HUES48 (cell line): ENCODE measurements at regions not wholly inside any gene's neighbourhood (a gene's known extent, or its start where the extent isn't known, plus 50 kb on each side); places are given as distances from the start of the nearest gene placed in this dataset.

ENCODE experiments used
- H3K27ac ChIP-seq: one replicate; pipeline ENCODE4 v1.7.0; 2013; ENCODE audit warnings: low read depth, low read length, inconsistent platforms
- H3K27me3 ChIP-seq: 2 replicates; pipeline ENCODE4 v1.6.1; 2013; ENCODE audit warnings: mild to moderate bottlenecking, low read length; ENCODE audit not compliant: control insufficient read depth, insufficient read depth
- H3K36me3 ChIP-seq: 2 replicates; pipeline ENCODE4 v1.6.1; 2013; ENCODE audit warnings: low read length; ENCODE audit not compliant: control insufficient read depth, insufficient read depth
- H3K4me1 ChIP-seq: 2 replicates; pipeline ENCODE4 v1.6.1; 2013; ENCODE audit warnings: mild to moderate bottlenecking, low read length; ENCODE audit not compliant: control insufficient read depth, insufficient read depth
- H3K4me3 ChIP-seq: 2 replicates; pipeline ENCODE4 v1.5.1; 2013; ENCODE audit warnings: mild to moderate bottlenecking, low read depth, low read length
- H3K9ac ChIP-seq: 2 replicates; pipeline ENCODE4 v1.6.1; 2013; ENCODE audit warnings: mild to moderate bottlenecking, low read depth, low read length, moderate library complexity
- H3K9me3 ChIP-seq: 2 replicates; pipeline ENCODE4 v1.6.1; 2013; ENCODE audit warnings: low read length; ENCODE audit not compliant: control insufficient read depth, insufficient read depth

DNA sequence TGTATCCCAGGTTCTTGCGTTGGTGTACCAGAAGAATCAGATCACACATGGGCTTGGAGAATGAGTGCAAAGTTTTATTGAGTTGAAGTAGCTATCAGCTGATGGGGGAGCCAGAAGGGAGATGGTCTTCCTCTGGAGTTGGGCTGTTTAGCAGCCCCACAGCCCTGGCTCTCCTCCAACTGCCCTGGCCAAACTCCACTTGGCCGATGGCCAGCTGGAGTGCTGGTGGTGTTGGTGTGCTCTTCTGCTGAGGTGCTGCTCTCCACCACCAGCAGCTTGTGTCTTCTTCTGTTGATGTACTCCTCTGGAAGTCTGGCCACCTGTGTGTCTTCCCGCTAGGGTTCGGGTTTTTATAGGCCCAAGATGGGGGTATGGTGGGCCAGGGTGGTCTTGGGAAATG lies 172.8 kb downstream of the TINAG start:
- Histone ChIP-seq H3K9ac (no peak overlapping the region), H3K4me3 (no peak overlapping the region), H3K27me3 (no peaks in the 10 kb centered on the region)

DNA sequence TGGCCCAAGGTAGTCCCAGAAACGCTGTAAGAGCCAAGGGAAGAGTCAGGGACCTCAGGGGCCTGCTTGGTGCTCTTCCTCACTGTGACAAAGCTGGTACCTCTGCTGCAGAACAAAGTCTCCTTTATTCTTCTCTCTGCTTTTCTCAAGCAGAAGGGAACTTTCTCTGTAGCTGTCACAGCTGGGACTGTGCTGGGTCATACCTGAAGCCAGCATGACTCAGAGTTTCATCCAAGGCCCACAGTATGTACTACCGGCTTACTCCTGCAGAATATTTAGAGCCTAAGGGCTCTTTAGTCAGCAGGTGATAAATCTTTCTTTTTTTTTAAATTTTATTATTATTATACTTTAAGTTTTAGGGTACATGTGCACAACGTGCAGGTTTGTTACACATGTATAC lies 183.2 kb downstream of the TINAG start:
- Histone ChIP-seq H3K9ac (no peak overlapping the region), H3K27me3 (no peaks in the 10 kb centered on the region), H3K4me1 (peaks cover 5% of the 10 kb centered on the region; the same call in 1 of the 2 replicates), H3K36me3 (no peaks in the 10 kb centered on the region), H3K4me3 (no peak overlapping the region), H3K9me3 (no peaks in the 10 kb centered on the region), H3K27ac (no peak overlapping the region)

More for the DNA sequence above, 172.8 kb downstream of the TINAG start:
- no peak overlapping the region for H3K27ac ChIP-seq
- H3K9me3 ChIP-seq = no peaks in the 10 kb centered on the region
- no peaks in the 10 kb centered on the region for H3K4me1 ChIP-seq
- no peaks in the 10 kb centered on the region for H3K36me3 ChIP-seq

DNA sequence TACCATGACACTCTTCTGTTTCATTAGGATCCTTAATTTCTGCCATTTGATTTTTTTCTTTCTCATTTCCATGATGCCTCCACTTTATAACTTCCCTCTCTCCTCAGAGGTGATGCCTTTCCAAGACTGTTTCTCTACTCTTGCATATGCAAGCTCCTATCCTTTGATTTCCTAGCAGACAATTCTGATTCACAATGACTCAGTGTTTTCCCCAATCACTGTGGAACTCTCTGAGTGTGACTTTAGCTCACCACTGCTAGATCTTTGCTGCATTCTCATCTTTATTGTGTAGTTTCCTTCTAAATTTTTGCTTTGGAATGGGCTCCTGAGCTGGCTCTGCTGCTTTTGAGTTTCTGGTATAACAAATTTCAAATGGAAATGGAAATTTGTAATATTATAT lies 184.9 kb downstream of the TINAG start:
- Histone ChIP-seq H3K9ac (no peak overlapping the region), H3K36me3 (no peaks in the 10 kb centered on the region), H3K27ac (no peak overlapping the region), H3K4me3 (no peak overlapping the region), H3K27me3 (no peaks in the 10 kb centered on the region), H3K9me3 (no peaks in the 10 kb centered on the region), H3K4me1 (peaks cover 5% of the 10 kb centered on the region; the same call in 1 of the 2 replicates)

DNA sequence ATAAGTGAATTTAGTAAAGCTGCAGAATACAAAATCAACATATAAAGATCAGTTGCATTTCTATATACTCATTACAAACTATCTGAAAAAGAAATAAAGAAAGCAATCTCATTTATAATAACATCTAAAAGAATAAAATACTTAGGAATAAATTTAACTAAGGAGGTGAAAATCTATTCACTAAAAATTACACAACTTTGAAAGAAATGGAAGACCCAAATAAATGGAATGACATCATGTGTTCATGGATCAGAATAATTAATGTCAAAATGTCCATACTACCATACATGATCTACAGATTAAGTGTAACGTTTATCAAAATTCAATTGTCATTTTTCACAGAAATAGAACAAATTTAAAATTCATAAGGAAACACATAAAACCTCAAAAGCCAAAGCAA lies 194.9 kb downstream of the TINAG start:
- Histone ChIP-seq H3K9me3 (peaks cover 8% of the 10 kb centered on the region), H3K36me3 (no peaks in the 10 kb centered on the region), H3K9ac (no peak overlapping the region), H3K27me3 (no peaks in the 10 kb centered on the region), H3K4me3 (no peak overlapping the region), H3K27ac (no peak overlapping the region), H3K4me1 (no peaks in the 10 kb centered on the region)

DNA sequence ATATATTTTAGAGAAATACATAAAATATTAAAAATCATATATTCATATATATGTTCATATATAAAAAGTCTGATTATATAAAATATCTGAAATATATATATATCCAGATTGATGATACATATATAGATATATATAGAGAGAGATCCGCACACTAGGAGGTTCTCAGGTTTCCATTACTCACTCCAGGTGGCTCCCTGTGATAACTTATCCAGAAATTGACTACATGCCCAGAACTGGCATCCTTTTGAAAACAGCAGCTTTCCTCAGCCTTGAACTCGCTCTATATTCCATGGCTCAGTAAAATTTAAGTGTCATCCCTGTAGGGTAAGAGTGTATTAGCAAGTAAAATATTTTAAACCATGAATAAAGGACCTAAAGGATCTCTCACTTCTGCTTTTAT lies 206.8 kb downstream of the TINAG start:
- no peaks in the 10 kb centered on the region for H3K36me3 ChIP-seq
- H3K9me3 ChIP-seq = no peaks in the 10 kb centered on the region
- no peaks in the 10 kb centered on the region for H3K27me3 ChIP-seq
- H3K4me3 ChIP-seq = no peak overlapping the region
- no peak overlapping the region for H3K9ac ChIP-seq
- H3K4me1 ChIP-seq = no peaks in the 10 kb centered on the region
- H3K27ac ChIP-seq = no peak overlapping the region

DNA sequence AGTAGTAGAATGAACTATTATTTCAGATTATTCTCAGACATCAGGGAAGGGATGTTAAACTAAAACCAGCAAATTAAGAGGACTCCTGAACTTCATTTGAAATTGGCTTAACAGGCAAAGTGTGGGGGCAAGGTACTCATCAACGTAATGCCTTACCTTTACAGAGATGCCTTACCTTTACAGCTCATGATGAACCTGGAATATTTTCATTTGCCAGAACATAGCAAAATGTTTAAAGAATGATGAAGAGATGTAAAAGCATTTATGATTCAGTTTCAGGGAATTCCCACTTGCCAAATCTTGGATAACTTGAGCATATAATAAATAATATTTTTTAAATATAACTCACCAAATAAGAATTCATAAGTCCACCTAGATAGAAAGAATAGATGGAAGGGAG lies 207.5 kb downstream of the TINAG start:
- Histone ChIP-seq H3K4me1 (no peaks in the 10 kb centered on the region), H3K9me3 (no peaks in the 10 kb centered on the region), H3K27me3 (no peaks in the 10 kb centered on the region), H3K4me3 (no peak overlapping the region), H3K36me3 (no peaks in the 10 kb centered on the region), H3K27ac (no peak overlapping the region), H3K9ac (no peak overlapping the region)

DNA sequence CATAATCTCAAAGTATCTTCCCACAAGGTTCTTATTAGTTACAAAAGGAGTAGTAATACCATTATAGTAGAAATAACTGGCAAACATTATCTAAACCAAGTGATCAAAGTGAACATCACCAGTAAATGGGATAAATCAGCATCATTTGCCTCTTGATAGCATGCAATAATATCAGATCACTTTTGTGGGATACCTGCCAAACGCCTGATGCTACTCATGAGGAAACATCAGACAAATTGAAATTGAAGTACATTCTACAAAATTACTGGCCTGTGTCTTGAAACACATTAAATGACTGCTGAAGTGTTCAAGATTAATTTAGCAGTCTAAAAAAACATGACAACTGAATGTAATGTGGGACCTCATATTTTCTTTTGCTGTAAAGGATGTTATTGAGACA lies 208.1 kb downstream of the TINAG start:
- H3K27me3 ChIP-seq = no peaks in the 10 kb centered on the region
- no peak overlapping the region for H3K4me3 ChIP-seq
- no peaks in the 10 kb centered on the region for H3K36me3 ChIP-seq
- no peak overlapping the region for H3K9ac ChIP-seq
- no peak overlapping the region for H3K27ac ChIP-seq
- H3K9me3 ChIP-seq = no peaks in the 10 kb centered on the region
- no peaks in the 10 kb centered on the region for H3K4me1 ChIP-seq

DNA sequence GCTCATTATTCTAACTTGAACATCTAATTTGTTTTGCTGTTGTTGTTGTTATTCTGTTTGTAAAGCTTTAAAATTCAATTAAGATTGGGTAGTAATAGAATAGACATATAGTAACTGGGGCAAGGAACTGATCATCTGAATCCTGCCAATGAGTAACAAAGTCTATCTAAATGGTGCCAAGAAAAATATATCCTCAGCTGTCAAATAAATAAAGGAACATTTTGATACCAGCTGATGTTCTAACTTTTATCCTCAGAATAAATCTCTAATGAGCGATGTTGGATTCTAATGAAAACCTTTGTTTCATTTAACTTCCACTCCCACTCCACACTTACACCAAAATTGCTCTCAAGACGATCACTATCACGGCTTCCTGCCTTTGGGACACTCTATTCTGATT lies 210.9 kb downstream of the TINAG start:
- no peaks in the 10 kb centered on the region for H3K36me3 ChIP-seq
- H3K9me3 ChIP-seq = no peaks in the 10 kb centered on the region
- H3K27ac ChIP-seq = no peak overlapping the region
- H3K4me1 ChIP-seq = no peaks in the 10 kb centered on the region
- H3K27me3 ChIP-seq = no peaks in the 10 kb centered on the region
- no peak overlapping the region for H3K9ac ChIP-seq
- no peak overlapping the region for H3K4me3 ChIP-seq

DNA sequence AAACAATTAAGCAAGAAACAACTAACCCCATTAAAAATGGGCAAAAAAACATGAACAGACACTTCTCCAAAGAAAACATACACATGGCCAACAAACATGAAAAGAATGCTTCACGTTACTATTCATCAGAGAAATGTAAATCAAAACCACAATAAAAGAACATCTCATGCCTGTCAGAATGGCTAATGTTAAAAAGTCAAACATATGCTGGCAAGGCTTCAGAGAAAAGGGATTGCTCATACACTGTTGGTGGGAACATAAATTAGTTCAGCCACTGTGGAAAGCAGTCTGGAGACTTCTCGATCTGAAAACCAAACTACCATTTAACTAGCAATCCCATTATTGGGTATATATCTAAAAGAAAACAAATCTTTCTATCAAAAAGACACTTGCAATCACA lies 217.5 kb downstream of the TINAG start:
- no peaks in the 10 kb centered on the region; the same call in 1 of the 2 replicates for H3K9me3 ChIP-seq
- H3K9ac ChIP-seq = no peak overlapping the region
- H3K27ac ChIP-seq = no peak overlapping the region
- no peaks in the 10 kb centered on the region for H3K27me3 ChIP-seq
- no peaks in the 10 kb centered on the region for H3K36me3 ChIP-seq
- H3K4me3 ChIP-seq = no peak overlapping the region
- H3K4me1 ChIP-seq = no peaks in the 10 kb centered on the region

DNA sequence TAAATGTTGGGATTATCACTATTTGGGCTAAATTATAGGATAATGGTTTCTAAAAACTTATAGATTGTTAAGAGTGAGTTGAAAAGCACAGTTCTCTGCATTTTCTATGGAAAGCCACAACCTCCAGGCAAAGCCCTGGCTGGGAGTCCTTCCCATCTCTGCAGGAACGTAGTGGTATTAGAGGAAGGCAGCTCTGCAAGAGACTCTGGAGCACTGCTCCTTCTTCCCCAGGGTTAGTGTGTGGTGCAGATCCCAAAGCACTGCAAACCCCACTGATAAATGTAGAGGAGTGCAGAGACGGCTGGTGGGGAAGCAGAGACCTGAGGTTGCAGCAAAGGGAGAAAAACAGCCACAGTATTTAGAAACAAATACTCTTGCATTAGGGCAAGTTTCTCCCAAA lies 225.3 kb downstream of the TINAG start:
- no peak overlapping the region for H3K9ac ChIP-seq
- H3K27me3 ChIP-seq = no peaks in the 10 kb centered on the region
- no peaks in the 10 kb centered on the region for H3K4me1 ChIP-seq
- H3K27ac ChIP-seq = no peak overlapping the region
- H3K4me3 ChIP-seq = no peak overlapping the region
- H3K36me3 ChIP-seq = no peaks in the 10 kb centered on the region
- H3K9me3 ChIP-seq = no peaks in the 10 kb centered on the region

DNA sequence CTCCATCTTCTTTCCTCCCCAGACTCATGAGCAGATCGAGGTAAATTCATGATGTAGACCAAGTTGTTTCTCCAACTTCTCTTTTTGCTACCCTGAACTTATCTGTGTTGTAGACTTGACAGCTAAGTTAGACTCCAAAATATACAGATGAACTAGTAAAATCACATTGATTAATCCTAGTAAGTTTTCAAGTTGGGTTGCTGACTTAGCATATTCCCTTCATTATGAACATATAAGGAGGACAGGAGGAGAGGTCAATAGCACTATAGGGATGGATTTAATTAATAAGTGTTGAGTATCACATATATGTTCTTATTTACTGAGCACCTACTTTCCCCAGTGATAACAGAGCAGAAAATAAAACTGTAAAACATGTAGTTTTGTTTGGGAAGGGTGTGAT lies 227.3 kb downstream of the TINAG start:
- Histone ChIP-seq H3K9me3 (no peaks in the 10 kb centered on the region), H3K4me1 (no peaks in the 10 kb centered on the region), H3K9ac (no peak overlapping the region), H3K36me3 (no peaks in the 10 kb centered on the region), H3K27me3 (no peaks in the 10 kb centered on the region), H3K4me3 (no peak overlapping the region), H3K27ac (no peak overlapping the region)

DNA sequence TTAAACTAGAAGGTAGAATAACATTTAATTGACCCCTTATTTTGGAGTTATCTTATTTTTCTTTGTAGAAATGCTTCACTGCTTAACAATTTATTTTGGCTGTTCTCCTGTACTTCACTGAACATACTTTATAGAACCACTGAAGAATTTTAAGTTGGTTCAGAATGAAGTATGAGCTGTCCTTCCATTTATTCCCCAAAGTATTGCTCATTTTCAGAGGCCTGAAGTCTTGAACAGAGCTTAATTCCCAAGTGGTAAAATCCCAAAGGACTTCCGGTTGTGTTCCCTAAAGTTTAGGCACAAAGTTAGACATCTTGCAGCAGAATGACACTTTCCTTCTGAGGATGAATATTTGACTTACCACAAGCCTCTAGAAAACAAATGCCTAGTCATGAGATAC lies 233.3 kb downstream of the TINAG start:
- Histone ChIP-seq H3K27me3 (no peaks in the 10 kb centered on the region), H3K4me1 (no peaks in the 10 kb centered on the region), H3K9me3 (no peaks in the 10 kb centered on the region), H3K27ac (no peak overlapping the region), H3K9ac (no peak overlapping the region), H3K36me3 (no peaks in the 10 kb centered on the region), H3K4me3 (no peak overlapping the region)
